IMR-90 (cell line): ENCODE measurements at regions not wholly inside any gene's neighbourhood (a gene's known extent, or its start where the extent isn't known, plus 50 kb on each side); places are given as distances from the start of the nearest gene placed in this dataset.

Experiments
- ATAC-seq: fragments of 200-7000 bp; cut with Tn5 transposase; 2 replicates; pipeline ENCODE4 v1.9.1; 2020; ENCODE audit warnings: low read depth, mild to moderate bottlenecking, moderate library complexity
- BruUV-seq: library from RNA; stranded (reverse); fragments of 400-500 nt; replicated peaks from 2 replicates; lab custom pipeline; 2021; lab: Mats Ljungman, UMichigan
- CTCF ChIA-PET: fragments of 300-600 bp; formaldehyde crosslinking; extraction: SDS; loops from one replicate; lab custom pipeline; 2021; ENCODE audit warnings: antibody characterized with exemption; lab: Yijun Ruan, JAX
- POLR2A ChIA-PET: fragments of 300-600 bp; sonication (Branson Sonifier 250); formaldehyde crosslinking; loops from one replicate; lab custom pipeline; 2022; ENCODE audit warnings: antibody characterized with exemption; ENCODE audit not compliant: unreplicated experiment; lab: Charles Lee
- DNase-seq: peaks from one replicate; pipeline ENCODE4 v3.0.0; 2013
- H2AFZ ChIP-seq: replicated peaks from 2 replicates; pipeline ENCODE3; 2013; ENCODE audit warnings: low read length, mild to moderate bottlenecking; ENCODE audit not compliant: poor library complexity
- H2AK5ac ChIP-seq: 2 replicates; pipeline ENCODE4 v1.6.1; 2013; ENCODE audit warnings: low read depth, low read length, inconsistent platforms
- H2AK9ac ChIP-seq: replicated peaks from 2 replicates; pipeline ENCODE3; 2013; ENCODE audit warnings: mild to moderate bottlenecking, low read depth, low read length, moderate library complexity; ENCODE audit not compliant: poor library complexity
- H2BK120ac ChIP-seq: 2 replicates; pipeline ENCODE4 v1.6.1; 2013; ENCODE audit warnings: low read depth, low read length, inconsistent platforms
- H2BK15ac ChIP-seq: 3 replicates; pipeline ENCODE4 v1.6.1; 2013; ENCODE audit warnings: low read depth, low read length, inconsistent platforms
- H2BK20ac ChIP-seq: 2 replicates; pipeline ENCODE4 v1.6.1; 2013; ENCODE audit warnings: low read depth, mild to moderate bottlenecking, inconsistent platforms, low read length, moderate library complexity
- H2BK5ac ChIP-seq: 2 replicates; pipeline ENCODE4 v1.6.1; 2013; ENCODE audit warnings: mild to moderate bottlenecking, low read depth, low read length, inconsistent platforms; ENCODE audit not compliant: poor library complexity, severe bottlenecking
- H3K14ac ChIP-seq: replicated peaks from 2 replicates; pipeline ENCODE4 v1.6.1; 2013; ENCODE audit warnings: low read depth, low read length, inconsistent platforms
- H3K18ac ChIP-seq: 2 replicates; pipeline ENCODE4 v1.6.1; 2013; ENCODE audit warnings: low read depth, low read length, control low read depth
- H3K23ac ChIP-seq: 2 replicates; pipeline ENCODE4 v1.6.1; 2013; ENCODE audit warnings: low read depth, low read length, inconsistent platforms
- H3K27ac ChIP-seq: 2 replicates; pipeline ENCODE4 v1.5.1; 2013; ENCODE audit warnings: mild to moderate bottlenecking, control low read depth, low read length; ENCODE audit not compliant: insufficient read depth
- H3K27me3 ChIP-seq: 2 replicates; pipeline ENCODE4 v1.6.1; 2013; ENCODE audit warnings: low read length; ENCODE audit not compliant: control insufficient read depth, insufficient read depth
- H3K36me3 ChIP-seq: 2 replicates; pipeline ENCODE4 v1.6.1; 2013; ENCODE audit warnings: low read length, mixed read lengths; ENCODE audit not compliant: control insufficient read depth, insufficient read depth
- H3K4ac ChIP-seq: 2 replicates; pipeline ENCODE4 v1.6.1; 2013; ENCODE audit warnings: low read depth, low read length, inconsistent platforms
- H3K4me1 ChIP-seq: 2 replicates; pipeline ENCODE4 v1.6.1; 2013; ENCODE audit warnings: low read length, mixed read lengths; ENCODE audit not compliant: control insufficient read depth, insufficient read depth
- H3K4me2 ChIP-seq: 2 replicates; pipeline ENCODE4 v1.6.1; 2013; ENCODE audit warnings: low read depth, mild to moderate bottlenecking, control low read depth, low read length, moderate library complexity
- H3K4me3 ChIP-seq: 2 replicates; pipeline ENCODE4 v1.5.1; 2013; ENCODE audit warnings: low read depth, mild to moderate bottlenecking, control low read depth, low read length, moderate library complexity; ENCODE audit not compliant: insufficient read depth
- H3K56ac ChIP-seq: 2 replicates; pipeline ENCODE4 v1.6.1; 2013; ENCODE audit warnings: low read length, inconsistent platforms; ENCODE audit not compliant: insufficient read depth; ENCODE audit errors: extremely low read depth
- H3K79me1 ChIP-seq, 2 experiments: 2 replicates each; pipeline ENCODE4 v1.6.1; 2013; ENCODE audit warnings: low read length in 2 of 2, inconsistent platforms in 1 of 2, low read depth in 1 of 2
- H3K9ac ChIP-seq: 2 replicates; pipeline ENCODE4 v1.6.1; 2013; ENCODE audit warnings: low read depth, low read length, control low read depth
- H3K9me1 ChIP-seq: 2 replicates; pipeline ENCODE4 v1.6.1; 2013; ENCODE audit warnings: low read length, inconsistent platforms; ENCODE audit not compliant: insufficient read depth
- H3K9me3 ChIP-seq: 2 replicates; pipeline ENCODE4 v1.6.1; 2013; ENCODE audit warnings: low read length; ENCODE audit not compliant: control insufficient read depth, insufficient read depth
- H4K20me1 ChIP-seq: 2 replicates; pipeline ENCODE4 v1.6.1; 2013; ENCODE audit warnings: low read length, inconsistent platforms; ENCODE audit not compliant: insufficient read depth
- H4K5ac ChIP-seq: 2 replicates; pipeline ENCODE4 v1.6.1; 2013; ENCODE audit warnings: mild to moderate bottlenecking, low read depth, low read length, control low read depth
- H4K8ac ChIP-seq, 2 experiments: 2 replicates each; pipeline ENCODE4 v1.6.1; 2013; ENCODE audit warnings: low read depth in 2 of 2, low read length in 2 of 2, control low read depth in 1 of 2, inconsistent platforms in 1 of 2
- H4K91ac ChIP-seq: 2 replicates; pipeline ENCODE4 v1.6.1; 2013; ENCODE audit warnings: low read depth, low read length, inconsistent platforms; ENCODE audit not compliant: insufficient read depth
- BHLHE40 ChIP-seq: fragments of 150-350 bp; IDR thresholded peaks from 2 replicates; pipeline ENCODE4 v1.6.1; 2016; ENCODE audit warnings: mild to moderate bottlenecking, low read depth, low read length
- MAFK ChIP-seq: IDR thresholded peaks from 2 replicates; pipeline ENCODE4 v1.6.1; 2012; ENCODE audit warnings: low read depth, low read length, improper control_type of control experiment
- MAZ ChIP-seq: IDR thresholded peaks from 2 replicates; pipeline ENCODE4 v1.6.1; 2012; ENCODE audit warnings: low read depth, mild to moderate bottlenecking, low read length, improper control_type of control experiment, moderate library complexity, borderline replicate concordance
- POLR2A ChIP-seq: IDR thresholded peaks from 2 replicates; pipeline ENCODE4 v1.6.1; 2012; ENCODE audit warnings: mild to moderate bottlenecking, low read depth, low read length
- RCOR1 ChIP-seq: IDR thresholded peaks from 2 replicates; pipeline ENCODE4 v1.6.1; 2012; ENCODE audit warnings: mild to moderate bottlenecking, low read length, improper control_type of control experiment; ENCODE audit not compliant: insufficient replicate concordance
- RFX5 ChIP-seq: IDR thresholded peaks from 2 replicates; pipeline ENCODE4 v1.8.0; 2012; ENCODE audit warnings: low read depth, mild to moderate bottlenecking, low read length, moderate library complexity
- SMC3 ChIP-seq: fragments of 150-350 bp; IDR thresholded peaks from 2 replicates; pipeline ENCODE4 v1.6.1; 2016; ENCODE audit warnings: low read depth, mild to moderate bottlenecking, antibody characterized with exemption, low read length, moderate library complexity
- WGBS, 2 experiments: methylation state at CpG; one replicate each; pipeline versions ENCODE4 v1.1.5 to v1.1.7; 2013; ENCODE audit warnings: missing lambda C conversion rate in 2 of 2; ENCODE audit not compliant: insufficient read length in 1 of 2; ENCODE audit errors: extremely low coverage in 2 of 2; 5-methylcytosine and 5-hydroxymethylcytosine counted together
- dilution Hi-C: fragments of 300-500 bp; cut with HindIII; formaldehyde crosslinking; loops from one replicate; pipeline ENCODE4 v1.14.3; 2018; ENCODE audit warnings: low sequenced_read_pairs; ENCODE audit not compliant: unreplicated experiment
- in situ Hi-C: fragments of 300-500 bp; cut with MboI; formaldehyde crosslinking; loops from 3 replicates; pipeline ENCODE4 v1.14.3; 2019; ENCODE audit warnings: low sequenced_read_pairs, inconsistent platforms, mixed read lengths
- intact Hi-C: fragments of 100-400 bp; cut with micrococcal nuclease; formaldehyde crosslinking; loops from 2 replicates; pipeline ENCODE4 v1.10.0; 2022
- TF ChIP-seq, protein P1 (sequence below): fragments of 150-350 bp; IDR thresholded peaks from 2 replicates; pipeline ENCODE4 v1.6.1; 2017; ENCODE audit warnings: mild to moderate bottlenecking, antibody characterized with exemption, low read length, low read depth

DNA sequence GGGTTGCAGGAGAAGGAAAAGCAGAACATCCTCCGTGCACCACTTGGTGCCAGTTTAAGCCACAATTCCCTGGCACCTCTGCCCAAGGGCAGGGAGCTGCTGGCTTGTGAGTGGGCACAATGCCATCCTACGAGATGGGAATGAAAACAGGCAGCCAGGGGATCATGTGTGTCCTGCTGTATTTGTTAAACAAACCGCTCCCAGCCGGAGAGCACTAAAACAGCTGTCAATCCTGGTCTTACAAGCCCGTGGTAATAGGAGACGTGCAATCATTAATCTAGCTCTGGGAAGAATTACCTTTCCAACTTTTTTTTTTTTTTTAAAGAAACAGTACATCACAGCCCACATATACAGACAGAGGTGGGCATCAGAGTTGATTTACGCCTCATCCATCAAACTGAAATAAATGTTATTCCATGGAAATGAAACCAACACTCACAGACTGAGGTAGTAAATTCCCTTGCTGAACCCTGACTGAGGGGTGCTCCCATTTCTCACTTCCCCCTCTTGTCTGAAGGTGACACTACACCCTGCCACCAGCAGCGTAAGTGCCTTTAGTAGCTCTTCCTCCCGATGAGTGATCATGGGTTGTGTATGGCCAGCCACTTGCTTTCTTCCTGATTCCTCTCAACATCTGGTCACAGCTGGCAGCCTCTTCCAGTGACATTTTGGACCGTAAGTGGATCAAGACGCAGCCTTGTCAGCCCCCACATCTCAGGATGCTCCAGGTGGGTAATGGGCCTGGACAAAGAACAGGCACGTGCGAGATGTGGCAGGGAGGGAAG, 143.8 kb downstream of the TEX36 start:
- no peak overlapping the region for H2AFZ ChIP-seq
- no peak overlapping the region for H3K23ac ChIP-seq
- H2AK9ac ChIP-seq = no peak overlapping the region
- DNase-seq (no peak), ATAC-seq (no peak)
- TF ChIP-seq POLR2A (no peak), MAZ (no peak), RCOR1 (no peak), RFX5 (no peak), MAFK (no peak), SMC3 (no peak), BHLHE40 (no peak)
- TF ChIP-seq, protein P1, sequence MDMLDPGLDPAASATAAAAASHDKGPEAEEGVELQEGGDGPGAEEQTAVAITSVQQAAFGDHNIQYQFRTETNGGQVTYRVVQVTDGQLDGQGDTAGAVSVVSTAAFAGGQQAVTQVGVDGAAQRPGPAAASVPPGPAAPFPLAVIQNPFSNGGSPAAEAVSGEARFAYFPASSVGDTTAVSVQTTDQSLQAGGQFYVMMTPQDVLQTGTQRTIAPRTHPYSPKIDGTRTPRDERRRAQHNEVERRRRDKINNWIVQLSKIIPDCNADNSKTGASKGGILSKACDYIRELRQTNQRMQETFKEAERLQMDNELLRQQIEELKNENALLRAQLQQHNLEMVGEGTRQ = no peak
- H4K8ac ChIP-seq = no peak overlapping the region
- H3K27ac ChIP-seq = no peak overlapping the region
- no peak overlapping the region for H3K18ac ChIP-seq
- CTCF ChIA-PET = no interaction called here
- no peaks in the 10 kb centered on the region for H3K9me3 ChIP-seq
- no peaks in the 10 kb centered on the region for H3K79me1 ChIP-seq
- no peak overlapping the region for H4K91ac ChIP-seq
- no peak overlapping the region for H3K4me2 ChIP-seq
- no peak overlapping the region for H2BK5ac ChIP-seq
- H3K4me3 ChIP-seq = no peak overlapping the region
- no peak overlapping the region for H3K56ac ChIP-seq
- no peaks in the 10 kb centered on the region for H4K20me1 ChIP-seq
- no peaks in the 10 kb centered on the region for H3K4me1 ChIP-seq
- no peaks in the 10 kb centered on the region for H3K9me1 ChIP-seq
- dilution Hi-C loops (no loop called here), in situ Hi-C loops (no loop called here), intact Hi-C loops (no loop called here)
- H3K36me3 ChIP-seq = no peaks in the 10 kb centered on the region
- no peaks in the 10 kb centered on the region; the same call in 1 of the 2 replicates for H3K27me3 ChIP-seq
- no peak overlapping the region for H2BK15ac ChIP-seq
- no peak overlapping the region for H2AK5ac ChIP-seq
- no peak overlapping the region for H3K4ac ChIP-seq
- no peak overlapping the region for H2BK20ac ChIP-seq
- no peak overlapping the region for H3K14ac ChIP-seq
- no peak overlapping the region for H4K5ac ChIP-seq
- POLR2A ChIA-PET = no interaction called here
- H3K9ac ChIP-seq = no peak overlapping the region
- H2BK120ac ChIP-seq = no peak overlapping the region
- 23% methylated on average over 5 of the region's 13 CpGs; no CpG with 5 or more reads in 1 of the 2 experiments for WGBS, 2 experiments
- no TSS peak for BruUV-seq
